ENCODE measurements at regions not wholly inside any gene's neighbourhood (a gene's known extent, or its start where the extent isn't known, plus 50 kb on each side); places are given as distances from the start of the nearest gene placed in this dataset.
"Not testable (repeated sequence)": the region's sequence is repeated elsewhere in the genome, so short reads cannot be mapped to it uniquely, and the experiment has no call there.

DNA sequence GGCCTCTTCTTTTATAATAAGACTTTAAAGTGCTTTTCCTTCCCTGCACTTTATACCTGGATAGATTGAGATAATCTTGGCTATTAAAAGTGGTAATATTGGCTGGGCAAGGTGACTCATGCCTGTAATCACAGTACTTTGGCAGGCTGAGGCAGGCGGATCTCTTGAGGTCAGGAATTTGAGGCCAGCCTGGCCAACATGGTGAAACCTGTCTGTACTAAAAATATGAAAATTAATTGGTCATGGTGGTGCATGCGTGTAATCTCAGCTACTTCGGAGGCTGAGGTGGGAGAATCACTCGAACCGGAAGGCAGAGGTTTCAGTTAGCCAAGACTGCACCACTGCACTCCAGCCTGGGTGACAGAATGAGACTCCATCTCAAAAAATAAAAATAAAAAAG is 197.1 kb upstream of the RGS17 start:
- intact Hi-C loops (cut with DNase I), result no loop called here
- no peak for DNase-seq (ENCODE audit: low spot score)

GRCh38 chr6:153325661-153326060 is 194.6 kb upstream of the RGS17 start:
- intact Hi-C loops (cut with DNase I), result no loop called here

GRCh38 chr6:153312634-153313033 is 181.6 kb upstream of the RGS17 start:
- no peak for DNase-seq (ENCODE audit: low spot score)
- intact Hi-C loops (cut with DNase I), result no loop called here

More at GRCh38 chr6:153325661-153326060, 194.6 kb upstream of the RGS17 start:
- DNase-seq (ENCODE audit: low spot score), result no peak

DNA sequence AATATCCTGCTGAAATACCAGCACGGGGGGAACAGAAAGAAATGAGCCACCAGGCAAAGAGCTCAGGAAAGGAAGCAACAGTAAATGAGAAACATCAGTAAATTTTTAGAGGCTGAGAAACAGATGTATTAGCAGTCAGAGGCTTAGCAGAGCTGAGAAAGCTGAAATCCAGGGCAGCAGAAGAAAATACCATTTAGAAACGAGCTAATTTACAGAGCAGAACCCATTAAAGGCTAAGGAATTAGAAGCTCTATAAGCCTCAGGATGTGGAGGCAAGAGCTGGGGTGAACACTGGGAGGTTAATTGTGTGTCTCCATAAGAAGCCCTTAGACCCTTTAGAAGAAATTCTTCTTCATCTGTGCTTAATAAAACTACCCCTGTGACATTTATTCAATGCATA is 178.6 kb upstream of the RGS17 start:
- intact Hi-C loops (cut with DNase I), result no loop called here
- DNase-seq (ENCODE audit: low spot score), result no peak

DNA sequence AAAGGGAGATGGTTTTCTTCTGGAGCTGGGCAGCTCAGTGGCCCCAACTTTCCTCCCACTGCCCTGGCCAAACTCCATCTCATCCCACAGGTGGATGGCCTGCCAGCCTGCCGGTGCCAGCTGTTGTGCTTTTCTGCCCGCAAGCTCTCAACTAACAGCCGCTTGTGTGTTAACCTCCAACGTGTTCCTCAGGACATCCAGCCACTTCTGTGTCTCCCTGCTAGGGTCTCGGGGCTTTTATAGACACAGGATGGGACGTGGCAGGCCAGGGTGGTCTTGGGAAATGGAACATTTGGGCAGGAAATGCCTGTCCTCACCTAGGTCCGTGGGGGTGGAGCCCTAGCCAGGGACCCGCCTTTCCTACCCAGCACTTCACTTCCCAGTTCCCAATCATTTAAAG is 171.1 kb upstream of the RGS17 start:
- DNase-seq (ENCODE audit: low spot score), result no peak
- intact Hi-C loops (cut with DNase I), result no loop called here

- intact Hi-C loops (cut with DNase I), result no loop called here
- DNase-seq (ENCODE audit: low spot score), result no peak
Observed at GRCh38 chr6:153301602-153302001, 170.5 kb upstream of the RGS17 start.

- intact Hi-C loops (cut with DNase I); DNase-seq (ENCODE audit: low spot score): not testable (repeated sequence)
Observed at GRCh38 chr6:153282456-153282855, 151.4 kb upstream of the RGS17 start.

GRCh38 chr6:153275997-153276396 is 144.9 kb upstream of the RGS17 start:
- intact Hi-C loops (cut with DNase I), result no loop called here

DNA sequence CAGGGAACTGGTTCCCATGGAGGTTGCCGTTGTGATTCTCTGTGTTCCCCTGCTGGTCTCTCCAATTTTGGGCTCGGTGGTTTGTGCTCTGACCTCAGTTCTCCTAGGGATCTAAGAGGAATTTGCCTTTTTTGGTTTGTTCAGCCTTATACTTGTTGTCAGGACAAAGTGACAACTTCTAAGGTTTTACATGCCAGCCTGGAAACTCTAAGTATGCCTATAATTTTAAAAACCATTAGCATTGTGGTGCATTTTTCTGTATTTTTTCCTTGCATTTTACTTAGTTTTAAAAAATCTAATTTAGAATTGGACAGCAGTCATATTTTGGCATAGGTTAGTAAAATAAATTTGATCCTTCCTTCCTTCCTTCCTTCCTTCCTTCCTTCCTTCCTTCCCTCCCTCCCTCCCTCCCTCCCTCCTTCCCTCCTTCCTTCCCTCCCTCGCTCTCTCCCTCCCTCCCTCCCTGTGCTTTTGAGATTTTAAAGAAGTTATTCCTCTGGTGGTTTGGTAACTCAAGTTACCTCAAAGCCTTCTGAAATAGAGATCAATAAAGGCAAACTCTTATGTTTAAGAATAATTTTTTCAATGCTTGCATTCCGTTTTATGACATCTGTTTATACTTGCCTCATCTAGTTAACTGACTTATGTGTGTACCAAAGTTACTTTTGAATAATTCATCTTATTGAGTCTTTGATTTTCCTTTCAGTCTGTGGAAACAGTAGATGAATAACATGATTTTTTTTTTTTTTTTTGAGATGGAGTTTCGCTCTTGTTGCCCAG is 141.3 kb upstream of the RGS17 start:
- intact Hi-C loops (cut with DNase I), result no loop called here
- no peak for DNase-seq (ENCODE audit: low spot score)

More at GRCh38 chr6:153275997-153276396, 144.9 kb upstream of the RGS17 start:
- no peak for DNase-seq (ENCODE audit: low spot score)

DNA sequence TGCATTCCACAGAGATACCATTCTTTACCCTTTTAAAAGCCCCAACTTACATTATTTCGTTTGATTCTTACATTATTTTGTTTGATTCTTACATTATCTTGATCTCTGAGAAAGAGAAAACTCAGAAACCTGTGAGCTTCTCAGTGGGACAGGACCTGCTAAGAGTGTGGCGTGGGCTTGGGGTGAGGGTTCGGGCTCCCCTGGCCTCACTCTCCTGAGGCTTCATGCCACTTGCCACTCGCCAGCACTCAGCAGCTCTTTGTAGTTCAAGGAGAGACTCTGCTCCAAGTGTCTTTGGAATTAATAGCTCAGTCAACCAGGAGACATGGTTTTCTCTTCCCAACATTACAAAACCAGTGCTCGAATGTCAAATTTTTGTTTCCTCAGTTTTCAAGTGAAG is 132.4 kb upstream of the RGS17 start:
- intact Hi-C loops (cut with DNase I), result no loop called here
- DNase-seq (ENCODE audit: low spot score), result no peak

GRCh38 chr6:153251326-153251725 is 120.2 kb upstream of the RGS17 start:
- no peak for DNase-seq (ENCODE audit: low spot score)
- intact Hi-C loops (cut with DNase I), result no loop called here

- intact Hi-C loops (cut with DNase I), result no loop called here
- DNase-seq (ENCODE audit: low spot score), result no peak
Observed at GRCh38 chr6:153237670-153238069, 106.6 kb upstream of the RGS17 start.

GRCh38 chr6:153231048-153231646 is 100.1 kb upstream of the RGS17 start:
- DNase-seq (ENCODE audit: low spot score), result no peak
- intact Hi-C loops (cut with DNase I), result loop anchor here (5.0 kb wide), 1 partner anchor 716 kb away; no protein-coding TSS in a partner anchor

DNA sequence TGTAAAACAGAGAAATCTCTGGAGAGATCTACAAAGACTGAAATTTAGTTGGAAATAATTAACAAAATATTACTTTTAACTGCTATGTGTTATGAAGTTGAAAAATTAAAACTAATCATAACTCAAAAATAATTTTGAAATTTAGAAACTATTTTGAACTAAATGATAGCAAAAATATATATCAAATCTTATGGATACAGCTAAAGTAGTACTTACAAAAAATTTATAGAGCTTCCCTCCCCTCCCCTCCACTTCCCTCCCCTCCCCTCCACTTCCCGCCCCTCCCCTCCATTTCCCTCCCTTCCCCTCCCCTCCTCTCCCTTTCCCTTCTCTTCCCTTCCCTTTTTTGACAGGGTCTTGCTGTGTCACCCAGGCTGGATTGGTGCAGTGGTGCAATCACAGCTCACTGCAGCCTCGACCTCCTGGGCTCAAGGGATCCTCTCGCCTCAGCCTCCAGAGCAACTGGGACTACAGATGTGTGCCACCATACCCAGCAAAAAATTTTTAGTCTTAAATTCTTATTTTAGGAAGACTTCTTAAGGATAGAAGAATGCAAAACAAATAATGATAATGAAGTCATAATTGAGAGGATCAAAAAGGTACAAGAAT is 87.2 kb upstream of the RGS17 start:
- intact Hi-C loops (cut with DNase I), result loop anchor here (10.0 kb wide), 1 partner anchor 183 kb away; no protein-coding TSS in a partner anchor
- DNase-seq (ENCODE audit: low spot score), result no peak

- intact Hi-C loops (cut with DNase I), result loop anchor here (10.0 kb wide), 1 partner anchor 182 kb away; no protein-coding TSS in a partner anchor
- no peak for DNase-seq (ENCODE audit: low spot score)
Observed at GRCh38 chr6:153216789-153217188, 85.7 kb upstream of the RGS17 start.

GRCh38 chr6:153215242-153215641 is 84.2 kb upstream of the RGS17 start:
- DNase-seq (ENCODE audit: low spot score), result no peak
- intact Hi-C loops (cut with DNase I), result loop anchor here (10.0 kb wide), 1 partner anchor 180 kb away; no protein-coding TSS in a partner anchor

DNA sequence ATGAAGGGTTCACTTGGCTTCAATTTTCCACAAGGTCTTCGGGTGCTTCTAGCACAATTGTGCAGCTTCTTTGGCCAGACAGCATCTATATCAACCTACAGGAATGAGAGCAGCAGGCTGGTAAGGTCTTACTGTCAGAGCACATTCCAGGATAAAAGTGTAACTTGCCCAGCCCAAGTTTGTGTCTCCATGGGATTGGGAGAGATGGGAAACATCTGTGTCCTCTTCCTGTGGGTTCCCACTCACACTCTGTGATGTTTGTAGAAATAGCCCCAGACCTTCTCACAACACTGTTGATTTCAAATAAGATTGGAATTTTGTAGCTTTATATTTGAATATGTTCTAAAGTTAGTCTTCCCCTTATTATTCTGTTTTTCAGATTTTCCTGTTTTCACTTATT is 83.4 kb upstream of the RGS17 start:
- intact Hi-C loops (cut with DNase I), result loop anchor here (10.0 kb wide), 1 partner anchor 180 kb away; no protein-coding TSS in a partner anchor

DNA sequence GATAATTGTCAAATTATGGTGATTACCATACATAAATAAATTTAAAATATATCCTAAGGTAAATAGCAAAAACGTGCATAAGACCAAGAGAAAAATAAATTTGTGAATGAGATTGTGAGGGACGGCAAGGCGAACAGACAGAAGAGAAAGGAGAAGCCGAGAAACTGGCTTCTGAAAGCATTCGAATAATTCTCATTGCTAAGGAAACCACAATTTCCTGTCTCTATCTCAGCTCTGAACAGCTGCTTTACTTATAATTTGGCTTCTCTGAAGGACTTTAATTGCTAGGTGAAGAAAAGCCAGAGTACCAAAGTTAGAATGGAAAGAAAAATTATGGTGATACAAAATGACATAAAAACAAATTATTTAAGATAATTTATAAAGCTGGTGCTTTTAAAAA is 79.0 kb upstream of the RGS17 start:
- intact Hi-C loops (cut with DNase I), result loop anchor here (10.0 kb wide), 1 partner anchor 175 kb away; no protein-coding TSS in a partner anchor
- no peak for DNase-seq (ENCODE audit: low spot score)

More for the DNA sequence above, 83.4 kb upstream of the RGS17 start:
- no peak for DNase-seq (ENCODE audit: low spot score)

- intact Hi-C loops (cut with DNase I), result no loop called here
- DNase-seq (ENCODE audit: low spot score), result no peak
Observed at GRCh38 chr6:153208706-153209105, 77.6 kb upstream of the RGS17 start.

DNA sequence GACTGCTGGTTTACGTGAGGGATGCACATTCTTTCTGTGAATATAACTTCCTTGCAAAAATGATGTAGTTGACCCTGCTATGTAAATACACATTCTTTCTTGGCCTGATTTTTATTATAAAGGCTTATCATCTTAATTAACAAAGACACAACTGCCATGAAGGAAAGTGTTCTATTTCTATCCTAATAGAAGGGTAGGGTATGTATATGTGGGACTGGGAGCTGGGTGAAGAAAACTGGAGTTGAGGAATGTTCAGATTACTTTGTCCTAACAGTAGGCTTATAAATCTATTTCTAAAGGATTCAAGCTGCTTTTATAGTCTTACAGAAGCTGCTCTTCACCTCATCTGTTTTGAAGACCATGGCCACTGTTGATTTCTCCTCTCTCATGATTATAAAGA is 76.5 kb upstream of the RGS17 start:
- intact Hi-C loops (cut with DNase I), result no loop called here
- DNase-seq (ENCODE audit: low spot score), result no peak

DNA sequence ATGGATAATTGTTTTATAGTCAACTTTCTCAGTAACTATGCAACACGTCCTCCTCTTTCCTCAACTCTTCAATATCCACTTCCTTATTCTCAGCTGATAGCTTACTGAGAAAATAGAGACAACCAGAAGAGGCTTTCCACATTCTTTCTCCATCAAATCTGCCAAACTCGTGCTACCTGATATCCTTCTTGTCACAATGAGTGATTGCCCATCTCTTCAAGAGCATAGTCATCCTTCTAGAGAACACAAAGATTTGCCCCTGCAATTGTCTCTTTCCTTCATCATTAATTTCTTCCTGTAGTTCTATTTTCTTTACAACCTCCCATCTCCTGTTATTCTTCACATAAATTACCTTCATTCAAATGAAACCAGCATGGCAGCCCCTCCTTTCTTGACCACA is 75.9 kb upstream of the RGS17 start:
- intact Hi-C loops (cut with DNase I), result no loop called here
- DNase-seq (ENCODE audit: low spot score), result no peak

Data from cardiac septum (tissue), 1 donor.